MCF 10A (cell line): ENCODE measurements at regions not wholly inside any gene's neighbourhood (a gene's known extent, or its start where the extent isn't known, plus 50 kb on each side); places are given as distances from the start of the nearest gene placed in this dataset.

Source experiments
- BruUV-seq: library from RNA; stranded (reverse); fragments of 400-500 nt; replicated peaks from 2 replicates; lab custom pipeline; 2021; lab: Mats Ljungman, UMichigan
- CTCF ChIA-PET: fragments of 300-600 bp; sonication (Branson Sonifier 250); formaldehyde crosslinking; extraction: SDS; loops from one replicate; lab custom pipeline; 2021; ENCODE audit warnings: antibody characterized with exemption, inconsistent platforms; lab: Yijun Ruan, JAX
- POLR2A ChIA-PET: fragments of 300-600, 350-650 bp; sonication (Branson Sonifier 250); formaldehyde crosslinking; extraction: SDS; loops from one replicate; lab custom pipeline; 2020; ENCODE audit warnings: antibody characterized with exemption, inconsistent platforms; lab: Yijun Ruan, JAX
- DNase-seq: peaks from one replicate; pipeline ENCODE4 v3.0.0-alpha.2; 2018; ENCODE audit not compliant: unreplicated experiment
- H3K27ac Mint-ChIP-seq: one replicate; pipeline ENCODE4 v1.8.0; 2022; ENCODE audit warnings: mild to moderate bottlenecking, low read depth, mixed read lengths; ENCODE audit not compliant: unreplicated experiment
- H3K27me3 Mint-ChIP-seq: one replicate; pipeline ENCODE4 v1.8.0; 2022; ENCODE audit warnings: mixed read lengths; ENCODE audit not compliant: insufficient read depth, unreplicated experiment
- H3K36me3 Mint-ChIP-seq: one replicate; pipeline ENCODE4 v1.8.0; 2022; ENCODE audit warnings: mild to moderate bottlenecking, moderate library complexity, mixed read lengths; ENCODE audit not compliant: insufficient read depth, unreplicated experiment
- H3K4me1 Mint-ChIP-seq: one replicate; pipeline ENCODE4 v1.8.0; 2022; ENCODE audit warnings: mixed read lengths; ENCODE audit not compliant: insufficient read depth, unreplicated experiment
- H3K4me3 Mint-ChIP-seq: one replicate; pipeline ENCODE4 v1.8.0; 2022; ENCODE audit warnings: mild to moderate bottlenecking, moderate library complexity, mixed read lengths; ENCODE audit not compliant: unreplicated experiment
- H3K9me3 Mint-ChIP-seq: one replicate; pipeline ENCODE4 v1.8.0; 2022; ENCODE audit warnings: mixed read lengths; ENCODE audit not compliant: unreplicated experiment
- intact Hi-C: fragments of 100-400 bp; cut with micrococcal nuclease; formaldehyde crosslinking; loops from 2 replicates; pipeline ENCODE4 v1.14.1; 2022
- TF ChIP-seq, protein P1 (sequence below): fragments of 200-600 bp; IDR thresholded peaks from one replicate; pipeline ENCODE4 v1.8.0; 2022; ENCODE audit warnings: antibody characterized with exemption, mild to moderate bottlenecking; ENCODE audit not compliant: unreplicated experiment

DNA sequence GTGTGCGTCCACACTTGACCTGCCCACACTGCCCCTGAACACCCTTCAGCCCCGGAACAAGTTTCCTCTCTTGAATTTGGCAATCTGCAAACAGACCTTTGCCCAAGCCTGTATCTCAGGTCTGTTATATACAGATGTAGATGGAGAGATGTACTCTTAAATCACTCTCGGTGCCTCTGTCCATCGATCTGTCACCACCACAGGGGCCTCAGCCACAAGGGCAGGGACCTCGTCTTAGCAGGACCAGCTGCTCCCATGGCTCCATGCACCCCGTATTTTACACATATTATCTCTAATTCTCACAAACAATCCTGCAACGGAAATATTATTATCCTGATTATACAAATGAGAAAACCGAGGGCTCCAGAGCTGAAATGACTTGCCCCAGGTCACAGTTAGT is 313.4 kb downstream of the BCL11B start:
- no peak overlapping the region for H3K27ac Mint-ChIP-seq
- TF ChIP-seq, protein P1, sequence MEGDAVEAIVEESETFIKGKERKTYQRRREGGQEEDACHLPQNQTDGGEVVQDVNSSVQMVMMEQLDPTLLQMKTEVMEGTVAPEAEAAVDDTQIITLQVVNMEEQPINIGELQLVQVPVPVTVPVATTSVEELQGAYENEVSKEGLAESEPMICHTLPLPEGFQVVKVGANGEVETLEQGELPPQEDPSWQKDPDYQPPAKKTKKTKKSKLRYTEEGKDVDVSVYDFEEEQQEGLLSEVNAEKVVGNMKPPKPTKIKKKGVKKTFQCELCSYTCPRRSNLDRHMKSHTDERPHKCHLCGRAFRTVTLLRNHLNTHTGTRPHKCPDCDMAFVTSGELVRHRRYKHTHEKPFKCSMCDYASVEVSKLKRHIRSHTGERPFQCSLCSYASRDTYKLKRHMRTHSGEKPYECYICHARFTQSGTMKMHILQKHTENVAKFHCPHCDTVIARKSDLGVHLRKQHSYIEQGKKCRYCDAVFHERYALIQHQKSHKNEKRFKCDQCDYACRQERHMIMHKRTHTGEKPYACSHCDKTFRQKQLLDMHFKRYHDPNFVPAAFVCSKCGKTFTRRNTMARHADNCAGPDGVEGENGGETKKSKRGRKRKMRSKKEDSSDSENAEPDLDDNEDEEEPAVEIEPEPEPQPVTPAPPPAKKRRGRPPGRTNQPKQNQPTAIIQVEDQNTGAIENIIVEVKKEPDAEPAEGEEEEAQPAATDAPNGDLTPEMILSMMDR, result no peak
- no peak overlapping the region for H3K4me3 Mint-ChIP-seq
- peaks cover 39% of the 10 kb centered on the region for H3K4me1 Mint-ChIP-seq
- intact Hi-C loops, result loop anchor here (5.0 to 10.0 kb wide), 4 partner anchors 79 to 824 kb away; no protein-coding TSS in a partner anchor
- H3K27me3 Mint-ChIP-seq, result peaks cover 27% of the 10 kb centered on the region
- no TSS peak for BruUV-seq
- CTCF ChIA-PET, result interaction anchor here (0.6 kb wide), 1 partner anchor 247 kb away, joined by 3 read pairs; no protein-coding TSS in a partner anchor
- POLR2A ChIA-PET, result interaction anchor here (0.5 to 2.1 kb wide), 3 partner anchors 51 to 521 kb away, joined by 3 to 5 read pairs (median 3); no protein-coding TSS in a partner anchor
- no peak for DNase-seq
- H3K36me3 Mint-ChIP-seq, result no peaks in the 10 kb centered on the region
- H3K9me3 Mint-ChIP-seq, result no peaks in the 10 kb centered on the region

DNA sequence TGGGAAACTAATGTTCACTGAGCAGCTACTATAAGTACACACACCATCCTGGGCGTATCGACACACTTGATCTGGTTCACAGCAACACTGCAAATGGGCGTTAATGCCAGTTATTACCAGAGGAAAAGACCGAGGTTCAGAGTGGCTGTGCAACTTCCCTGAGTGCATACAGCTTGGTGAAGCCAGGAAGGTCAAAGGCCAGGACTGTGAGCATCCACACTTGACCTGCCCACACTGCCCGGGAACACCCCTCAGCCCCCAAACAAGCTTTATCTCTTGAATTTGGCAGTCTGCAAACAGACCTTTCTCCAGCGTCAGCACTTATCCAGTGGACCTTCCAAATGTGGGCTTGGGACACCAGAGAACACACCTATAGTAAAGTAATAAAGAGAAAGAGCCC is 312.6 kb downstream of the BCL11B start:
- no TSS peak for BruUV-seq
- POLR2A ChIA-PET, result interaction anchor here (0.5 kb wide), 1 partner anchor 520 kb away, joined by 3 read pairs; no protein-coding TSS in a partner anchor
- peaks cover 31% of the 10 kb centered on the region for H3K4me1 Mint-ChIP-seq

DNA sequence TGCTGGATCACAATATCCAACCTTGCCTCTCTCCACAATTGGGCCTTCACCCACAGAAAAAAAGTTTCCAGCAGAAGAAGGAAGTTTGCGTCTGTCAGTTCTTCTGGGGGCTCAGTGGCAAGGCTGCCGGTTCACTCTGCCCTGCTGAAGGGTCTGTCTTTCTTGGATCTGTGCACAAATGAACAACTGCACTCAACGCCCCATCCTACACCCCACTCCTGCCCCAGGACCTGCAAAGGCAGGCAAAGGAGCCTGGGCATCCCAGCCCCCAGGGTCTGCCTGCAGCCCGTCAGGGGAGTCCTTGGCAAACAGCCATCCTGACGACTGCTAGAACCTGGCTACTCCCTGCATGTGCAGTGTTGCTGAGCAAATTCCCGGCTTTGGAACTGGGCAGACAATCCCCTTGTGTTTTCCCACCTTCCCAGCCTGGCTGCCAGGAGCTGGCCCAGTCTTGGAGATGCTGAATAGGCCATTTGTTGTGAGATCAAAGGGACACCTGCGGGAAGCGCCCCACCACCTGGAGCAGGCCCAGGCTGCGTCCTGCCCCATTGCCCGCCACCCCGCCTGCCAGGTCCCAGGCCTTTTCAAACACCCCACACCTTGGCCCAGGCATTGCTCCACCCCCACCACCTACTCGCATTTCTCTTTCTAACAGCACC is 311.9 kb downstream of the BCL11B start:
- H3K36me3 Mint-ChIP-seq, result no peaks in the 10 kb centered on the region
- BruUV-seq, result no TSS peak
- ChIA-PET CTCF (no interaction called here), POLR2A (no interaction called here)
- no peak for DNase-seq
- peaks cover 28% of the 10 kb centered on the region for H3K4me1 Mint-ChIP-seq
- no peaks in the 10 kb centered on the region for H3K9me3 Mint-ChIP-seq
- intact Hi-C loops, result loop anchor here (5.0 to 10.0 kb wide), 4 partner anchors 77 to 825 kb away; no protein-coding TSS in a partner anchor
- H3K27me3 Mint-ChIP-seq, result peaks cover 27% of the 10 kb centered on the region
- no peak overlapping the region for H3K27ac Mint-ChIP-seq
- no peak overlapping the region for H3K4me3 Mint-ChIP-seq
- TF ChIP-seq, protein P1, result no peak

More for the DNA sequence above, 312.6 kb downstream of the BCL11B start:
- TF ChIP-seq, protein P1, result no peak
- Mint-ChIP-seq H3K9me3 (no peaks in the 10 kb centered on the region), H3K27me3 (peaks cover 27% of the 10 kb centered on the region), H3K27ac (no peak overlapping the region), H3K36me3 (no peaks in the 10 kb centered on the region), H3K4me3 (no peak overlapping the region)
- CTCF ChIA-PET, result no interaction called here
- intact Hi-C loops, result loop anchor here (5.0 to 10.0 kb wide), 4 partner anchors 78 to 825 kb away; no protein-coding TSS in a partner anchor
- no peak for DNase-seq

DNA sequence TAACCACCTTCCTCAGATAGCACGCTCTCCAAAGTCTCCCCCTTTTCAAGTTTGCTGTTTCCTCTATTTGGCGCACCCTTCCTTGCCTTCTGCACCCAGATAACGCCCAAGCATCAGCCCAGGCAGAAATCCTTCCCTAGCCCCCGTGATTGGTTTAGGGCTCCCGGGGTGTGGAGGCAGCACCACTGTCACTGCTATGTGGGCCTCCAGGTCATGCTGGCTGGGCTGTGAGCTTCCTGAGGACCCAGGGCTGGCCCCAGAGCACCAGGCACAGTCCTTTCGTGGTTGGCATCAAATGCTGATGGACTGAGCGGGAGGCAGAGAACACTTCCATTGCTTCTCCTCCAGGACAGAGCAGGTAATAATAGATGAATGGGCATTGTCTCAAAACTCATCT is 311.4 kb downstream of the BCL11B start:
- intact Hi-C loops, result no loop called here
- Mint-ChIP-seq H3K36me3 (no peaks in the 10 kb centered on the region), H3K27me3 (peaks cover 24% of the 10 kb centered on the region), H3K27ac (no peak overlapping the region), H3K4me3 (no peak overlapping the region), H3K9me3 (no peaks in the 10 kb centered on the region), H3K4me1 (peaks cover 26% of the 10 kb centered on the region)
- CTCF ChIA-PET, result no interaction called here
- TF ChIP-seq, protein P1, result no peak
- no peak for DNase-seq
- no TSS peak for BruUV-seq
- POLR2A ChIA-PET, result no interaction called here
